ENCODE measurements at regions not wholly inside any gene's neighbourhood (a gene's known extent, or its start where the extent isn't known, plus 50 kb on each side); places are given as distances from the start of the nearest gene placed in this dataset.
A peak's percentile ranks its signal among the peaks of the same experiment; 100 is the strongest.

DNA sequence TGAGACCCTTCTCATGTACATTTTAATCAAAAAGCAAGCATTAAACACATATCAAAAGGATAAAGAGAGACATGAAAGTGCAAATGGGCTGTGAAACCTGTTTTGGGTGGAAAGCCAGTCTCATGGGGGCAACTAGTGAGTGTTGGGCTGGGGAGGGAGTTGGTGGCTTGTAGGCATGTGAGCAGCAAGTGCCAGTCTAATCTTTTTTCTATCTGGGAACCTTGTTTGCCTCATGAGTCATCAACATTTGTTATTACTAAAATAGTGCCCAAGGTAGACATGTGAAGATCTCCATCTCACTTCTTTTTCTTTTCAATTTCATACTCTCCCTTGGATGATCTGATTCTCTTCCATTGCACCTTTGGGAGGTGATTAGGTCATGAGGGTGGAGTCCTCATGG lies 613.9 kb upstream of the GYPC start:
- TF ChIP-seq JUND (IDR thresholded peaks at IDR 0.05), result peak in 1 of 2 donors; percentile 58
- TF ChIP-seq TAF1 (conservative IDR thresholded peaks at IDR 0.05), result no peak
- no peak for TF ChIP-seq GABPA (IDR thresholded peaks at IDR 0.05 in 1 of 2, conservative IDR thresholded peaks at IDR 0.05 in 1 of 2)
- TF ChIP-seq, protein P1, sequence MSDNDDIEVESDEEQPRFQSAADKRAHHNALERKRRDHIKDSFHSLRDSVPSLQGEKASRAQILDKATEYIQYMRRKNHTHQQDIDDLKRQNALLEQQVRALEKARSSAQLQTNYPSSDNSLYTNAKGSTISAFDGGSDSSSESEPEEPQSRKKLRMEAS (IDR thresholded peaks at IDR 0.05), result no peak
- TF ChIP-seq HNF4A (conservative IDR thresholded peaks at IDR 0.05), result no peak
- TF ChIP-seq, protein P2, sequence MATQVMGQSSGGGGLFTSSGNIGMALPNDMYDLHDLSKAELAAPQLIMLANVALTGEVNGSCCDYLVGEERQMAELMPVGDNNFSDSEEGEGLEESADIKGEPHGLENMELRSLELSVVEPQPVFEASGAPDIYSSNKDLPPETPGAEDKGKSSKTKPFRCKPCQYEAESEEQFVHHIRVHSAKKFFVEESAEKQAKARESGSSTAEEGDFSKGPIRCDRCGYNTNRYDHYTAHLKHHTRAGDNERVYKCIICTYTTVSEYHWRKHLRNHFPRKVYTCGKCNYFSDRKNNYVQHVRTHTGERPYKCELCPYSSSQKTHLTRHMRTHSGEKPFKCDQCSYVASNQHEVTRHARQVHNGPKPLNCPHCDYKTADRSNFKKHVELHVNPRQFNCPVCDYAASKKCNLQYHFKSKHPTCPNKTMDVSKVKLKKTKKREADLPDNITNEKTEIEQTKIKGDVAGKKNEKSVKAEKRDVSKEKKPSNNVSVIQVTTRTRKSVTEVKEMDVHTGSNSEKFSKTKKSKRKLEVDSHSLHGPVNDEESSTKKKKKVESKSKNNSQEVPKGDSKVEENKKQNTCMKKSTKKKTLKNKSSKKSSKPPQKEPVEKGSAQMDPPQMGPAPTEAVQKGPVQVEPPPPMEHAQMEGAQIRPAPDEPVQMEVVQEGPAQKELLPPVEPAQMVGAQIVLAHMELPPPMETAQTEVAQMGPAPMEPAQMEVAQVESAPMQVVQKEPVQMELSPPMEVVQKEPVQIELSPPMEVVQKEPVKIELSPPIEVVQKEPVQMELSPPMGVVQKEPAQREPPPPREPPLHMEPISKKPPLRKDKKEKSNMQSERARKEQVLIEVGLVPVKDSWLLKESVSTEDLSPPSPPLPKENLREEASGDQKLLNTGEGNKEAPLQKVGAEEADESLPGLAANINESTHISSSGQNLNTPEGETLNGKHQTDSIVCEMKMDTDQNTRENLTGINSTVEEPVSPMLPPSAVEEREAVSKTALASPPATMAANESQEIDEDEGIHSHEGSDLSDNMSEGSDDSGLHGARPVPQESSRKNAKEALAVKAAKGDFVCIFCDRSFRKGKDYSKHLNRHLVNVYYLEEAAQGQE (IDR thresholded peaks at IDR 0.05), result no peak
- TF ChIP-seq SP1 (IDR thresholded peaks at IDR 0.05), result no peak
- TF ChIP-seq, protein P3, sequence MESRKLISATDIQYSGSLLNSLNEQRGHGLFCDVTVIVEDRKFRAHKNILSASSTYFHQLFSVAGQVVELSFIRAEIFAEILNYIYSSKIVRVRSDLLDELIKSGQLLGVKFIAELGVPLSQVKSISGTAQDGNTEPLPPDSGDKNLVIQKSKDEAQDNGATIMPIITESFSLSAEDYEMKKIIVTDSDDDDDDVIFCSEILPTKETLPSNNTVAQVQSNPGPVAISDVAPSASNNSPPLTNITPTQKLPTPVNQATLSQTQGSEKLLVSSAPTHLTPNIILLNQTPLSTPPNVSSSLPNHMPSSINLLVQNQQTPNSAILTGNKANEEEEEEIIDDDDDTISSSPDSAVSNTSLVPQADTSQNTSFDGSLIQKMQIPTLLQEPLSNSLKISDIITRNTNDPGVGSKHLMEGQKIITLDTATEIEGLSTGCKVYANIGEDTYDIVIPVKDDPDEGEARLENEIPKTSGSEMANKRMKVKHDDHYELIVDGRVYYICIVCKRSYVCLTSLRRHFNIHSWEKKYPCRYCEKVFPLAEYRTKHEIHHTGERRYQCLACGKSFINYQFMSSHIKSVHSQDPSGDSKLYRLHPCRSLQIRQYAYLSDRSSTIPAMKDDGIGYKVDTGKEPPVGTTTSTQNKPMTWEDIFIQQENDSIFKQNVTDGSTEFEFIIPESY (IDR thresholded peaks at IDR 0.05), result no peak
- no peak for TF ChIP-seq RXRA (IDR thresholded peaks at IDR 0.05)
- Histone ChIP-seq H3K9me3 (ENCODE audit: control insufficient read depth in 4 of 4, low read length in 3 of 4) (no peaks in the 10 kb centered on the region), H3K4me3 (ENCODE audit: low read depth in 1 of 3, low read length in 3 of 3) (no peak overlapping the region), H3K36me3 (ENCODE audit: control insufficient read depth in 4 of 4, insufficient read depth in 3 of 4, low read depth in 1 of 4, low read length in 3 of 4) (no peaks in the 10 kb centered on the region), H3K27me3 (ENCODE audit: control insufficient read depth in 4 of 4, insufficient read depth in 4 of 4, low read length in 3 of 4) (no peaks in the 10 kb centered on the region), H3K27ac (ENCODE audit: low read depth in 1 of 2, low read length in 2 of 2) (no peak overlapping the region), H3K9ac (ENCODE audit: low read depth in 1 of 2, low read length in 2 of 2) (no peak overlapping the region), H3K4me1 (ENCODE audit: control insufficient read depth in 4 of 4, insufficient read depth in 4 of 4, low read length in 3 of 4) (peaks cover 0 to 4% (median 0%) of the 10 kb centered on the region in 4 donors)
- DNase-seq (ENCODE audit: low spot score), result no peak

DNA sequence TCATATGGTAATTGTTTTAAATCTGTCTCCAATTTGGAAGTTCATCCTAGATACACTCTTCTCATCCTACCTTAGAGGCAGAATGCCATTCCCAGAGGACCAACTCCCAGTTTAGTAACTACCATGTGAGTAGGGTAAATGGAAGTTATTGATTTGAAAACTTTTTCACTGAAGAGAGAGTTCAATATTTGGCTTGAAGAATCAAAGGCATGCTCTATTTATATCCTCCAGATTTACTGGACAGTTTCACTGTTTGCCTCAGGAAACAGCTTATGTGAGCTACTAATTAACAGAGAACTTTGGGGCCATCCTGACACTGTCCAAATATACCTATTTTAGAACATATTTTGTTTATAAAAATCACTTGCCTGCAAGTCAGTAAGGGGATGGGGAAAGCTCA lies 607.2 kb upstream of the GYPC start:
- H3K4me3 ChIP-seq (ENCODE audit: low read depth in 1 of 3, low read length in 3 of 3), result no peak overlapping the region
- peak; percentile 49 for TF ChIP-seq FOXA2 (IDR thresholded peaks at IDR 0.05)
- peak in 1 of 2 donors; percentile 44 for TF ChIP-seq RAD21 (IDR thresholded peaks at IDR 0.05)
- TF ChIP-seq, protein P4, sequence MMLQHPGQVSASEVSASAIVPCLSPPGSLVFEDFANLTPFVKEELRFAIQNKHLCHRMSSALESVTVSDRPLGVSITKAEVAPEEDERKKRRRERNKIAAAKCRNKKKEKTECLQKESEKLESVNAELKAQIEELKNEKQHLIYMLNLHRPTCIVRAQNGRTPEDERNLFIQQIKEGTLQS (IDR thresholded peaks at IDR 0.05), result no peak
- peak; percentile 40 for TF ChIP-seq SP1 (IDR thresholded peaks at IDR 0.05)
- no peak for TF ChIP-seq NR2F2 (IDR thresholded peaks at IDR 0.05)
- TF ChIP-seq, protein P2 (IDR thresholded peaks at IDR 0.05), result peak; percentile 26
- TF ChIP-seq, protein P3 (IDR thresholded peaks at IDR 0.05), result peak; percentile 63
- peak in 1 of 2 donors; percentile 75 for TF ChIP-seq RXRA (IDR thresholded peaks at IDR 0.05)
- peak; percentile 50 to 77 for TF ChIP-seq HNF4A (conservative IDR thresholded peaks at IDR 0.05)
- TF ChIP-seq YY1 (IDR thresholded peaks at IDR 0.05), result peak; percentile 42
- TF ChIP-seq TAF1 (conservative IDR thresholded peaks at IDR 0.05), result no peak
- TF ChIP-seq HNF4G (IDR thresholded peaks at IDR 0.05), result no peak
- TF ChIP-seq JUND (IDR thresholded peaks at IDR 0.05), result peak in 1 of 2 donors; percentile 68
- TF ChIP-seq, protein P5, sequence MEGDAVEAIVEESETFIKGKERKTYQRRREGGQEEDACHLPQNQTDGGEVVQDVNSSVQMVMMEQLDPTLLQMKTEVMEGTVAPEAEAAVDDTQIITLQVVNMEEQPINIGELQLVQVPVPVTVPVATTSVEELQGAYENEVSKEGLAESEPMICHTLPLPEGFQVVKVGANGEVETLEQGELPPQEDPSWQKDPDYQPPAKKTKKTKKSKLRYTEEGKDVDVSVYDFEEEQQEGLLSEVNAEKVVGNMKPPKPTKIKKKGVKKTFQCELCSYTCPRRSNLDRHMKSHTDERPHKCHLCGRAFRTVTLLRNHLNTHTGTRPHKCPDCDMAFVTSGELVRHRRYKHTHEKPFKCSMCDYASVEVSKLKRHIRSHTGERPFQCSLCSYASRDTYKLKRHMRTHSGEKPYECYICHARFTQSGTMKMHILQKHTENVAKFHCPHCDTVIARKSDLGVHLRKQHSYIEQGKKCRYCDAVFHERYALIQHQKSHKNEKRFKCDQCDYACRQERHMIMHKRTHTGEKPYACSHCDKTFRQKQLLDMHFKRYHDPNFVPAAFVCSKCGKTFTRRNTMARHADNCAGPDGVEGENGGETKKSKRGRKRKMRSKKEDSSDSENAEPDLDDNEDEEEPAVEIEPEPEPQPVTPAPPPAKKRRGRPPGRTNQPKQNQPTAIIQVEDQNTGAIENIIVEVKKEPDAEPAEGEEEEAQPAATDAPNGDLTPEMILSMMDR (IDR thresholded peaks at IDR 0.05; ENCODE audit: low read depth, low read length, missing input control), result no peak
- TF ChIP-seq FOXA1 (IDR thresholded peaks at IDR 0.05), result no peak
- TF ChIP-seq GABPA (IDR thresholded peaks at IDR 0.05 in 1 of 2, conservative IDR thresholded peaks at IDR 0.05 in 1 of 2), result no peak
- TF ChIP-seq, protein P1 (IDR thresholded peaks at IDR 0.05), result peak; percentile 60
- TF ChIP-seq EGR1 (IDR thresholded peaks at IDR 0.05; ENCODE audit: low read depth in 2 of 2), result no peak
- H3K27me3 ChIP-seq (ENCODE audit: control insufficient read depth in 4 of 4, insufficient read depth in 4 of 4, low read length in 3 of 4), result no peaks in the 10 kb centered on the region
- no peaks in the 10 kb centered on the region for H3K36me3 ChIP-seq (ENCODE audit: control insufficient read depth in 4 of 4, insufficient read depth in 3 of 4, low read depth in 1 of 4, low read length in 3 of 4)
- H3K27ac ChIP-seq (ENCODE audit: low read depth in 1 of 2, low read length in 2 of 2), result no peak overlapping the region
- no peak for DNase-seq (ENCODE audit: low spot score)
- H3K4me1 ChIP-seq (ENCODE audit: control insufficient read depth in 4 of 4, insufficient read depth in 4 of 4, low read length in 3 of 4), result peaks cover 0 to 10% (median 2%) of the 10 kb centered on the region in 4 donors
- H3K9ac ChIP-seq (ENCODE audit: low read depth in 1 of 2, low read length in 2 of 2), result no peak overlapping the region
- peaks cover 0 to 13% (median 7%) of the 10 kb centered on the region in 4 donors for H3K9me3 ChIP-seq (ENCODE audit: control insufficient read depth in 4 of 4, low read length in 3 of 4)
